22Rv1 (cell line): ENCODE measurements at regions not wholly inside any gene's neighbourhood (a gene's known extent, or its start where the extent isn't known, plus 50 kb on each side); places are given as distances from the start of the nearest gene placed in this dataset.

ENCODE experiments used
- ZFX ChIP-seq: fragments of 450-650 bp; IDR thresholded peaks from 2 replicates; pipeline ENCODE4 v1.6.1; 2017; ENCODE audit warnings: antibody characterized with exemption, borderline replicate concordance
- TF ChIP-seq, protein P1 (sequence below): fragments of 450-650 bp; IDR thresholded peaks from 2 replicates; pipeline ENCODE4 v1.5.1; 2017; ENCODE audit warnings: mild to moderate bottlenecking

DNA sequence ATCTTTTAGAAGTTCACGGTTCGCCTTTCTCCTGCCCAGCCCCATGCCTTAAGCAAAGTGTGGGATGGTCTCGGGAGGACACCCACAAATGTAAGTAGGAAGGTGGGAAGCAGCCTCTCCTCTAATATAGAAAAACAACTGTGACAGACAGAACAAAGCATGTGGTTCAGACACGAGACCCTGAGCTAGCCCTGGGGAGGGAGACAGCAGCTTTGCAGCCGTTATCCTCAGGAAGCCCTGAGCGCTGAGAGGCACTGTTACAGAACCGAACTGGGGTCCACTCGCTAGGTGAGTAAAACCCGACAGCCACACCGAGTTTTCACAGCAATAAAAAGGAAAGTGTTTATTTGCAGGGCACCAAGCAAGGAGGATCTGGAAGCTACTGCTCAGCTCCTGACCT is 210.6 kb downstream of the UQCRFS1 start:
- TF ChIP-seq, protein P1, sequence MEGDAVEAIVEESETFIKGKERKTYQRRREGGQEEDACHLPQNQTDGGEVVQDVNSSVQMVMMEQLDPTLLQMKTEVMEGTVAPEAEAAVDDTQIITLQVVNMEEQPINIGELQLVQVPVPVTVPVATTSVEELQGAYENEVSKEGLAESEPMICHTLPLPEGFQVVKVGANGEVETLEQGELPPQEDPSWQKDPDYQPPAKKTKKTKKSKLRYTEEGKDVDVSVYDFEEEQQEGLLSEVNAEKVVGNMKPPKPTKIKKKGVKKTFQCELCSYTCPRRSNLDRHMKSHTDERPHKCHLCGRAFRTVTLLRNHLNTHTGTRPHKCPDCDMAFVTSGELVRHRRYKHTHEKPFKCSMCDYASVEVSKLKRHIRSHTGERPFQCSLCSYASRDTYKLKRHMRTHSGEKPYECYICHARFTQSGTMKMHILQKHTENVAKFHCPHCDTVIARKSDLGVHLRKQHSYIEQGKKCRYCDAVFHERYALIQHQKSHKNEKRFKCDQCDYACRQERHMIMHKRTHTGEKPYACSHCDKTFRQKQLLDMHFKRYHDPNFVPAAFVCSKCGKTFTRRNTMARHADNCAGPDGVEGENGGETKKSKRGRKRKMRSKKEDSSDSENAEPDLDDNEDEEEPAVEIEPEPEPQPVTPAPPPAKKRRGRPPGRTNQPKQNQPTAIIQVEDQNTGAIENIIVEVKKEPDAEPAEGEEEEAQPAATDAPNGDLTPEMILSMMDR = no peak
- no peak for TF ChIP-seq ZFX
